ENCODE measurements at regions not wholly inside any gene's neighbourhood (a gene's known extent, or its start where the extent isn't known, plus 50 kb on each side); places are given as distances from the start of the nearest gene placed in this dataset.
A peak's percentile ranks its signal among the peaks of the same experiment; 100 is the strongest.
"Not testable (repeated sequence)": the region's sequence is repeated elsewhere in the genome, so short reads cannot be mapped to it uniquely, and the experiment has no call there.

DNA sequence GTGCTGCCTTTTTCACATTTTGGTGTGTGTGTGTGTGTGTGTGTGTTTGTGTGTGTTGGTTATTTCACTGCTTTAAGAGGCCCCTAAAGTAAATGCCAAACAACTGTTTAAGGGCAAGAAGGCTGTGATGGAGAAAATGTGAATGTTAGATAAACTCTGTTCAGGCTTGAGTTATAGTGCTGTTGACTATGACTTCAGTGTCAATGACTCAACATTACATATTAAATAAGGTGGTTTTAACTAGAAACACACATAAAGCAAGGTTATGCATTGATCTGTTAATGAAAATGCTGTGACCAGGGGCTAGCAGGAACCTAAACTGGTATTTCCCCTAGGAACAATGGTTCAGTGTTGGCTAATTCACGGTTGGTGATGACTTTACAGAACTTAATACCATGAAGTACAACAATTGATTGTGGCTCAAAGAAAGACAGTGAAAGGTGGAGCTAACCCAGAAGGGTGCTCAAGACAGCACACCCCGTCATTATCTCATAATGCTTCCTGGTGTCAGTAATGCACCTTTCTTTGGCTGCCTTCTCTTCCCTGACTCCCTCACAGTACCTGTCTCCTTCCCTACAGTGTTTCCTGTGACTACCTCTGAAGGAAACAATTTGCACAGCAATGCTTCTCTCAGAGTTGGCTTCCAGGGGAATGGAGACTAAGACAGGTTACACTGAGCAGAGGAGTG, 116.1 kb downstream of the RIN2 start:
- Histone ChIP-seq H3K9me3 (peaks cover 0 to 10% (median 0%) of the 10 kb centered on the region in 12 donors), H3K36me3 (peaks cover 0 to 30% (median 14%) of the 10 kb centered on the region in 9 donors), H3K4me3 (no peak overlapping the region), H3K27me3 (no peaks in the 10 kb centered on the region), H3K4me1 (peaks cover 0 to 25% (median 16%) of the 10 kb centered on the region in 12 donors), H3K27ac (no peak overlapping the region)
- intact Hi-C loops (cut with DNase I) = no loop called here
- no peak for ATAC-seq
- TF ChIP-seq, protein P1, sequence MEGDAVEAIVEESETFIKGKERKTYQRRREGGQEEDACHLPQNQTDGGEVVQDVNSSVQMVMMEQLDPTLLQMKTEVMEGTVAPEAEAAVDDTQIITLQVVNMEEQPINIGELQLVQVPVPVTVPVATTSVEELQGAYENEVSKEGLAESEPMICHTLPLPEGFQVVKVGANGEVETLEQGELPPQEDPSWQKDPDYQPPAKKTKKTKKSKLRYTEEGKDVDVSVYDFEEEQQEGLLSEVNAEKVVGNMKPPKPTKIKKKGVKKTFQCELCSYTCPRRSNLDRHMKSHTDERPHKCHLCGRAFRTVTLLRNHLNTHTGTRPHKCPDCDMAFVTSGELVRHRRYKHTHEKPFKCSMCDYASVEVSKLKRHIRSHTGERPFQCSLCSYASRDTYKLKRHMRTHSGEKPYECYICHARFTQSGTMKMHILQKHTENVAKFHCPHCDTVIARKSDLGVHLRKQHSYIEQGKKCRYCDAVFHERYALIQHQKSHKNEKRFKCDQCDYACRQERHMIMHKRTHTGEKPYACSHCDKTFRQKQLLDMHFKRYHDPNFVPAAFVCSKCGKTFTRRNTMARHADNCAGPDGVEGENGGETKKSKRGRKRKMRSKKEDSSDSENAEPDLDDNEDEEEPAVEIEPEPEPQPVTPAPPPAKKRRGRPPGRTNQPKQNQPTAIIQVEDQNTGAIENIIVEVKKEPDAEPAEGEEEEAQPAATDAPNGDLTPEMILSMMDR (IDR thresholded peaks at IDR 0.05) = no peak
- no peak for TF ChIP-seq POLR2A (IDR thresholded peaks at IDR 0.05)
- DNase-seq = no peak
- WGBS, 4 donors = 92 to 100% (median 95%) methylated on average over 2 of the region's 2 CpGs

DNA sequence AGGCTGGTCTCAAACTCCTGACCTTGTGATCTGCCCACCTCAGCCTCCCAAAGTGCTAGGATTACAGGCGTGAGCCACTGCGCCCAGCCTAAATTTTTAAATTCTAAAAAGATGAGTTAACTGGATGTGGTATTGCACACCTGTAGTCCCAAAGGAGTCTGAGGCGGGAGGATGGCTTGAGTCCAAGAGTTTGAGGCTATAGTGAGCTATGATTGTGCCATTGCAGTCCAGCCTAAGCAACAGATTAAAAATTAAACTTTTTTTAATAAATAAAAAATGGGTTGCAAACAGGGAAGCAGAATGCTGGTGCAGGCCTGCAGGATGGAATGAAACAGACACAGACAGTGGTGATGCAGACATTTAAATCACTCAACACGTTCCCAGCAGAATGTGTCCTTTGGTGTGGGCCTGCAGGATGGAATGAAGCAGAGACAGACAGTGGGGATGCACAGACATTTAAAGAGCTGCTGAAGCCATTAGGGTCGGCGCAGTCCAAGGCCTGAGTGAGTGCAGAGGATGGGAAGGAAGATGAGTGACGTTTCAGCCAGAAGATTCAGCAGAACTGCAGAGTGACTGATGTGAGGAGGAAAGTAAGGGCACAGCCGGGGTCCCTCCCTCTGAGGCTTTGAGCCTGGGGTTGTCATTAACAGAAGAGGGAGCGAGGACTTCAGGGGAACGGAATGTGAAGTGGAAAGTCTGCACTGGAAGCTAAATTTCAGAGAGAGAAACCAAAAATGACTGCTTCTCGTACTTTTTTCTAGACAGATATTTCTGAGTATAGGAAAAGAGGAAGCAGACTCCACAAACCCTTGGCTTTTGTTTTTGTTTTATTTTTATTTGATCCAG, 117.5 kb downstream of the RIN2 start:
- H3K36me3 ChIP-seq = peaks cover 0 to 34% (median 14%) of the 10 kb centered on the region in 9 donors
- no peaks in the 10 kb centered on the region for H3K27me3 ChIP-seq
- no peak for TF ChIP-seq POLR2A (IDR thresholded peaks at IDR 0.05)
- TF ChIP-seq, protein P1 (IDR thresholded peaks at IDR 0.05) = no peak
- H3K9me3 ChIP-seq = peaks cover 0 to 10% (median 0%) of the 10 kb centered on the region in 12 donors
- peaks cover 0 to 27% (median 16%) of the 10 kb centered on the region in 12 donors for H3K4me1 ChIP-seq
- peak overlapping the region; percentile 5 to 89 (median 48) for H3K27ac ChIP-seq
- peak overlapping the region in 3 of 12 donors; percentile 6 to 25 (median 17) for H3K4me3 ChIP-seq
- intact Hi-C loops (cut with DNase I) = no loop called here
- DNase-seq (peak in 2 of 5 donors; percentile 32 to 45), ATAC-seq (peak; percentile 22 to 67 (median 58))
- WGBS, 4 donors = 57 to 63% (median 60%) methylated on average over 11 of the region's 11 CpGs

DNA sequence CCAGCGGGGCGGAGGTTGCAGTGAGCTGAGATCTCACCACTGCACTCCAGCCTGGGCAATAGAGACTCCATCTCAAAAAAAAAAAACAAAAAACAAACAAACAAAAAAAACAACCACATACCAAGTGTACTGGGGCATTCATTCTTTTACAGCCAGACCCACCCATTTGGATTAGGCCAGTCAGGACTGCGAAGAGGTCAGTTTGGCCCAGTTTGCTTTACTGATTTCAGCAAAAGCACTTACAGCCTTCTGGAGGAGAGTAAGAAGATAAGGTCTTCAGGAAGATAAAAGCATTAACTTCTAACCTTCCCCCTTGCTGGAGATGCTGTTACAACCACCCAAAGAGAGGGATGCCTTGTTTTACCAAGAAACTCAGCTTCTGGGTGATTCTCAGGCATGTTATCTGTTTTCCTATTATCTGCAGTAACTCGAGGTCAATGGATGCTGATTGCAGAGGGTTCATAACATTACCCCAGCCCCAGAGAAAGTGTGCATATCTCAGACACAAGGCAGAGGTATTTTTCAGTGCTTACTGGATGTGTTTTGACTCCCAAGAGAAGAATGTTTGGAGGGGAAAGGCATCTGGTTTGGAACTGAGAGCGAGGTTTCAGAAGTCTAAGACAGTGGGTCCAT, 118.9 kb downstream of the RIN2 start:
- intact Hi-C loops (cut with DNase I) = no loop called here
- peaks cover 0 to 27% (median 16%) of the 10 kb centered on the region in 12 donors for H3K4me1 ChIP-seq
- no peaks in the 10 kb centered on the region for H3K27me3 ChIP-seq
- TF ChIP-seq, protein P1 (IDR thresholded peaks at IDR 0.05) = no peak
- TF ChIP-seq POLR2A (IDR thresholded peaks at IDR 0.05) = no peak
- H3K27ac ChIP-seq = peak overlapping the region in 8 of 12 donors; percentile 5 to 89 (median 54)
- WGBS, 4 donors = 74 to 81% (median 80%) methylated on average over 5 of the region's 5 CpGs
- DNase-seq = no peak
- H3K9me3 ChIP-seq = peaks cover 0 to 10% (median 0%) of the 10 kb centered on the region in 12 donors
- H3K4me3 ChIP-seq = no peak overlapping the region
- peaks cover 0 to 22% (median 8%) of the 10 kb centered on the region in 9 donors for H3K36me3 ChIP-seq
- no peak for ATAC-seq

DNA sequence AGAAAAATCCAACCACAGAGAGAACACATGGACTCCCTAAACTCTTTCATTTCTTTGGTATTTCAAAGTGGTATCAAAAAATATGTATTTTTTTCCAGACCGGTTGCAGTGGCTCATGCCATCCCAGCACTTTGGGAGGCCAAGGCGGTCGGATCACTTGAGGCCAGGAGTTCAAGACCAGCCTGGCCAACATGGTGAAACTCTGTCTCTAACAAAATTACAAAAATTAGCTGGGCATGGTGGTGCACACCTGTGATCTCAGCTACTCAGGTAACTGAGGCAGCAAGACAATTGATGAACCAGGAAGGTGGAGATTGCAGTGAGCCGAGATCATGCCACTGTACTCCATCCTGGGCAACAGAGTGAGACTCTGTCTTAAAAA, 121.8 kb downstream of the RIN2 start:
- peaks cover 0 to 11% (median 0%) of the 10 kb centered on the region in 9 donors for H3K36me3 ChIP-seq
- not testable (repeated sequence) for ATAC-seq, H3K27me3 ChIP-seq, DNase-seq, H3K27ac ChIP-seq, H3K4me3 ChIP-seq, H3K9me3 ChIP-seq
- WGBS, 4 donors = 94 to 99% (median 99%) methylated on average over 4 of the region's 4 CpGs
- intact Hi-C loops (cut with DNase I) = loop anchor here in 6 of 10 donors (10.0 kb wide), 4 partner anchors 55 to 185 kb away; no protein-coding TSS in a partner anchor
- H3K4me1 ChIP-seq = peaks cover 0 to 35% (median 19%) of the 10 kb centered on the region in 12 donors

Measured in heart left ventricle (tissue), 16 donors.